ENCODE measurements at regions not wholly inside any gene's neighbourhood (a gene's known extent, or its start where the extent isn't known, plus 50 kb on each side); places are given as distances from the start of the nearest gene placed in this dataset.
"Not testable (repeated sequence)": the region's sequence is repeated elsewhere in the genome, so short reads cannot be mapped to it uniquely, and the experiment has no call there.

GRCh38 chr12:38161123-38162000 is 155.2 kb upstream of the ALG10B start:
- DNase-seq (ENCODE audit: low read depth) = no peak
- TF ChIP-seq CTCF (IDR thresholded peaks at IDR 0.05; ENCODE audit: control insufficient read depth, insufficient read depth, low read depth, low read length, missing control alignments) = no peak
- no peak overlapping the region for H3K4me3 ChIP-seq (ENCODE audit: control insufficient read depth, low read depth, low read length)

- DNase-seq (ENCODE audit: low read depth) = no peak
- no peak for TF ChIP-seq CTCF (IDR thresholded peaks at IDR 0.05; ENCODE audit: control insufficient read depth, insufficient read depth, low read depth, low read length, missing control alignments)
- no peak overlapping the region for H3K4me3 ChIP-seq (ENCODE audit: control insufficient read depth, low read depth, low read length)
Measured at GRCh38 chr12:38162013-38162412, 154.6 kb upstream of the ALG10B start.

GRCh38 chr12:38162708-38163441 is 153.7 kb upstream of the ALG10B start:
- no peak overlapping the region for H3K4me3 ChIP-seq (ENCODE audit: control insufficient read depth, low read depth, low read length)
- TF ChIP-seq CTCF (IDR thresholded peaks at IDR 0.05; ENCODE audit: control insufficient read depth, insufficient read depth, low read depth, low read length, missing control alignments) = no peak
- DNase-seq (ENCODE audit: low read depth) = no peak

GRCh38 chr12:38163442-38163801 is 153.2 kb upstream of the ALG10B start:
- DNase-seq (ENCODE audit: low read depth) = no peak
- no peak overlapping the region for H3K4me3 ChIP-seq (ENCODE audit: control insufficient read depth, low read depth, low read length)
- no peak for TF ChIP-seq CTCF (IDR thresholded peaks at IDR 0.05; ENCODE audit: control insufficient read depth, insufficient read depth, low read depth, low read length, missing control alignments)

GRCh38 chr12:38166225-38166624 is 150.3 kb upstream of the ALG10B start:
- no peak for DNase-seq (ENCODE audit: low read depth)
- H3K4me3 ChIP-seq (ENCODE audit: control insufficient read depth, low read depth, low read length) = no peak overlapping the region
- no peak for TF ChIP-seq CTCF (IDR thresholded peaks at IDR 0.05; ENCODE audit: control insufficient read depth, insufficient read depth, low read depth, low read length, missing control alignments)

GRCh38 chr12:38175538-38175937 is 141.0 kb upstream of the ALG10B start:
- DNase-seq (ENCODE audit: low read depth) = no peak
- H3K4me3 ChIP-seq (ENCODE audit: control insufficient read depth, low read depth, low read length) = no peak overlapping the region
- TF ChIP-seq CTCF (IDR thresholded peaks at IDR 0.05; ENCODE audit: control insufficient read depth, insufficient read depth, low read depth, low read length, missing control alignments) = no peak

GRCh38 chr12:38183617-38184016 is 133.0 kb upstream of the ALG10B start:
- not testable (repeated sequence) for DNase-seq (ENCODE audit: low read depth); H3K4me3 ChIP-seq (ENCODE audit: control insufficient read depth, low read depth, low read length)

GRCh38 chr12:38197286-38197685 is 119.3 kb upstream of the ALG10B start:
- H3K4me3 ChIP-seq (ENCODE audit: control insufficient read depth, low read depth, low read length); DNase-seq (ENCODE audit: low read depth): not testable (repeated sequence)
